ENCODE measurements at regions not wholly inside any gene's neighbourhood (a gene's known extent, or its start where the extent isn't known, plus 50 kb on each side); places are given as distances from the start of the nearest gene placed in this dataset.

- TF ChIP-seq, protein P1, sequence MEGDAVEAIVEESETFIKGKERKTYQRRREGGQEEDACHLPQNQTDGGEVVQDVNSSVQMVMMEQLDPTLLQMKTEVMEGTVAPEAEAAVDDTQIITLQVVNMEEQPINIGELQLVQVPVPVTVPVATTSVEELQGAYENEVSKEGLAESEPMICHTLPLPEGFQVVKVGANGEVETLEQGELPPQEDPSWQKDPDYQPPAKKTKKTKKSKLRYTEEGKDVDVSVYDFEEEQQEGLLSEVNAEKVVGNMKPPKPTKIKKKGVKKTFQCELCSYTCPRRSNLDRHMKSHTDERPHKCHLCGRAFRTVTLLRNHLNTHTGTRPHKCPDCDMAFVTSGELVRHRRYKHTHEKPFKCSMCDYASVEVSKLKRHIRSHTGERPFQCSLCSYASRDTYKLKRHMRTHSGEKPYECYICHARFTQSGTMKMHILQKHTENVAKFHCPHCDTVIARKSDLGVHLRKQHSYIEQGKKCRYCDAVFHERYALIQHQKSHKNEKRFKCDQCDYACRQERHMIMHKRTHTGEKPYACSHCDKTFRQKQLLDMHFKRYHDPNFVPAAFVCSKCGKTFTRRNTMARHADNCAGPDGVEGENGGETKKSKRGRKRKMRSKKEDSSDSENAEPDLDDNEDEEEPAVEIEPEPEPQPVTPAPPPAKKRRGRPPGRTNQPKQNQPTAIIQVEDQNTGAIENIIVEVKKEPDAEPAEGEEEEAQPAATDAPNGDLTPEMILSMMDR (IDR thresholded peaks at IDR 0.05; ENCODE audit: insufficient read depth, low read depth, low read length) = no peak
- DNase-seq (ENCODE audit: low read depth) = no peak
- no peak overlapping the region for H3K4me3 ChIP-seq (ENCODE audit: low read depth, low read length)
Observed at GRCh38 chr20:60930023-60930790, 321.9 kb upstream of the CDH4 start.

- H3K4me3 ChIP-seq (ENCODE audit: low read depth, low read length) = no peak overlapping the region
- TF ChIP-seq, protein P1 (IDR thresholded peaks at IDR 0.05; ENCODE audit: insufficient read depth, low read depth, low read length) = no peak
- DNase-seq (ENCODE audit: low read depth) = no peak
Observed at GRCh38 chr20:60931696-60932095, 320.4 kb upstream of the CDH4 start.

DNA sequence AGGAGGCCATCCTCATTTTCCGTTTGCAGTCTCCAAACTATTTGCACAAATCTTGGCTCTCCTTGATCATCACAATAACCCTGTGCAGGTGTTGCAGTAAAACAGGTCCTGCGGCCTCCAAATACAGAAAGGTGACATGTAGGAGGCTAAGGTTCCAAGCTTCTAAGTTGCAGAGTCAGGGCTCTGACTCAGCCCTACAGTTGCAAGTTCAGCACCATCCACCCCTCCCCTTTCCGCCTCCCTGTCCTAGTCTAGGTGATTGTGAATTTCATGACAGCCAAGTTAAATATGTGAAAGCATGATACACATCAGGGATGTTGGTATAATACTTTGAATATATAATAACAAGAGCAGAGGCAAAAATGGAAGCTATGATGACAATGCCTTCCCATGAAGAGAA is 317.3 kb upstream of the CDH4 start:
- H3K4me3 ChIP-seq (ENCODE audit: low read depth, low read length) = no peak overlapping the region
- TF ChIP-seq, protein P1 (IDR thresholded peaks at IDR 0.05; ENCODE audit: insufficient read depth, low read depth, low read length) = no peak

GRCh38 chr20:60935971-60936370 is 316.1 kb upstream of the CDH4 start:
- TF ChIP-seq, protein P1 (IDR thresholded peaks at IDR 0.05; ENCODE audit: insufficient read depth, low read depth, low read length) = no peak

More for the DNA sequence above, 317.3 kb upstream of the CDH4 start:
- no peak for DNase-seq (ENCODE audit: low read depth)

DNA sequence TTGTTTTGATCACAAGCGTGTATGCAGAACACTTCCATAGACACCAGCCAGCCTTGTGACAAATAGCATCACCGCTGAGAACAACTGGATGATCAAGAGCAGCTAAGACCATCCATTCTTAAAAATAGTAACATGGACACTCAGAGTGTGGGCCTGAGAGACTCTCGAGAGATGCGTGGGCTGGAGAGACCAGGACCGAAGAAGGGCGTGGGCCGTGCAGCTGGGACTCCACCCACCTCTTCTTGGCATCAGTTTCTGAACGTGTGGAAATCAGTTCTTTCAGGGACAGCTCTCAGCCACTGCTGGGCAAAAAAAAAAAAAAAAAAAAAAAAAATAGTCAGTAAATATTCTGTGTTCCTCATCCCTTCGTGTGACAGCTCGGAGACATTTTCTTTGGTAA is 314.5 kb upstream of the CDH4 start:
- no peak for DNase-seq (ENCODE audit: low read depth)
- no peak overlapping the region for H3K4me3 ChIP-seq (ENCODE audit: low read depth, low read length)
- TF ChIP-seq, protein P1 (IDR thresholded peaks at IDR 0.05; ENCODE audit: insufficient read depth, low read depth, low read length) = no peak

More at GRCh38 chr20:60935971-60936370, 316.1 kb upstream of the CDH4 start:
- no peak for DNase-seq (ENCODE audit: low read depth)
- no peak overlapping the region for H3K4me3 ChIP-seq (ENCODE audit: low read depth, low read length)

- DNase-seq (ENCODE audit: low read depth) = no peak
- TF ChIP-seq, protein P1 (IDR thresholded peaks at IDR 0.05; ENCODE audit: insufficient read depth, low read depth, low read length) = no peak
- H3K4me3 ChIP-seq (ENCODE audit: low read depth, low read length) = no peak overlapping the region
Observed at GRCh38 chr20:60941379-60941778, 310.7 kb upstream of the CDH4 start.

GRCh38 chr20:60947819-60948218 is 304.2 kb upstream of the CDH4 start:
- DNase-seq (ENCODE audit: low read depth) = no peak
- H3K4me3 ChIP-seq (ENCODE audit: low read depth, low read length) = no peak overlapping the region
- TF ChIP-seq, protein P1 (IDR thresholded peaks at IDR 0.05; ENCODE audit: insufficient read depth, low read depth, low read length) = no peak
